Thyroid gland (tissue), 4 donors: ENCODE measurements at regions not wholly inside any gene's neighbourhood (a gene's known extent, or its start where the extent isn't known, plus 50 kb on each side); places are given as distances from the start of the nearest gene placed in this dataset.
"Not testable (repeated sequence)": the region's sequence is repeated elsewhere in the genome, so short reads cannot be mapped to it uniquely, and the experiment has no call there.

ENCODE experiments used
- DNase-seq, 2 donors: peaks; one replicate each; pipeline ENCODE4 v3.0.0-alpha.2; 2019
- H3K27ac ChIP-seq, 3 donors: fragments of 200-600 bp; sonication (generic); 1 replicate in 2 of 3; 2 replicates in 1 of 3; pipeline ENCODE4 v1.5.1; 2016 to 2019; ENCODE audit warnings: mild to moderate bottlenecking in 1 of 3, moderate library complexity in 1 of 3
- H3K27me3 ChIP-seq: fragments of 200-600 bp; sonication (generic); one replicate; pipeline ENCODE4 v1.5.1; 2019
- H3K36me3 ChIP-seq, 2 donors: fragments of 200-600 bp; sonication (generic); one replicate each; pipeline ENCODE4 v1.5.1; 2016 to 2019
- H3K4me1 ChIP-seq, 2 donors: fragments of 200-600 bp; sonication (generic); one replicate each; pipeline ENCODE4 v1.5.1; 2017 to 2019
- H3K4me3 ChIP-seq, 3 donors: fragments of 200-600 bp; sonication (generic); replicated peaks in 1 of 3; 1 replicate in 2 of 3; 2 replicates in 1 of 3; pipeline ENCODE4 v1.5.1; 2016; ENCODE audit warnings: mild to moderate bottlenecking in 1 of 3
- H3K9me3 ChIP-seq: fragments of 200-600 bp; sonication (generic); one replicate; pipeline ENCODE4 v1.5.1; 2017
- CTCF ChIP-seq, 6 experiments: fragments of 200-600 bp in 3 of 6; fragments of 450-650 bp in 3 of 6; sonication (generic) in 3 of 6; IDR thresholded peaks; one replicate each; pipeline ENCODE4 v1.5.1; 2016 to 2019; ENCODE audit warnings: antibody characterized with exemption in 6 of 6, mild to moderate bottlenecking in 2 of 6, inconsistent platforms in 1 of 6, moderate library complexity in 1 of 6
- POLR2A ChIP-seq, 2 donors: fragments of 450-650 bp; IDR thresholded peaks; one replicate each; pipeline ENCODE4 v1.6.1; 2017; ENCODE audit warnings: antibody characterized with exemption in 2 of 2, mild to moderate bottlenecking in 2 of 2, moderate library complexity in 1 of 2
- WGBS, 2 donors: methylation state at CpG; one replicate each; pipeline ENCODE4 v1.1.5; 2017; 5-methylcytosine and 5-hydroxymethylcytosine counted together
- intact Hi-C: fragments of 100-400 bp; cut with DNase I; formaldehyde crosslinking; loops from one replicate; pipeline ENCODE4 v1.15.1; 2023

DNA sequence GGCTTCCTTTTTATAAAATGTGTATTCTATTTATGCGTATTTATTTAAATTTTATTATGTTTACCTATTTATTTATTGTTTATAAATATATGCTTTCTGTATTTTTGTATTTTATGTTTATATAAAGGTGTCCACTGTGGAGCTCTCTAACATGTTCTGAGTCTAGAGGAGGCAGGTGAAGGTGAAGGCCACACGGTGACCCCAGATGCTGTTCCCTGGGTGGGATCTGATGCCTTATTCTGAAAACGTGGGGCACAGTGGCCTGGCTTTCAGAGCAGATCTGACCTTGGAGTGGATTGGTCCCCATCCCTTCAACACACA lies 104.7 kb upstream of the SLC7A14 start:
- H3K4me3 ChIP-seq = no peak overlapping the region
- intact Hi-C loops = loop anchor here (5.0 kb wide), 1 partner anchor 273 kb away; the partner anchor contains the start of gene CLDN11
- H3K36me3 ChIP-seq = no peaks in the 10 kb centered on the region
- no peaks in the 10 kb centered on the region for H3K27me3 ChIP-seq
- H3K9me3 ChIP-seq = no peaks in the 10 kb centered on the region
- WGBS, 2 donors = 68 to 71% methylated on average over 3 of the region's 3 CpGs
- H3K4me1 ChIP-seq = peaks cover 7 to 15% of the 10 kb centered on the region in 2 donors
- H3K27ac ChIP-seq = no peak overlapping the region
- DNase-seq = no peak
- no peak for TF ChIP-seq POLR2A (IDR thresholded peaks at IDR 0.05)
- no peak for TF ChIP-seq CTCF (IDR thresholded peaks at IDR 0.05)

DNA sequence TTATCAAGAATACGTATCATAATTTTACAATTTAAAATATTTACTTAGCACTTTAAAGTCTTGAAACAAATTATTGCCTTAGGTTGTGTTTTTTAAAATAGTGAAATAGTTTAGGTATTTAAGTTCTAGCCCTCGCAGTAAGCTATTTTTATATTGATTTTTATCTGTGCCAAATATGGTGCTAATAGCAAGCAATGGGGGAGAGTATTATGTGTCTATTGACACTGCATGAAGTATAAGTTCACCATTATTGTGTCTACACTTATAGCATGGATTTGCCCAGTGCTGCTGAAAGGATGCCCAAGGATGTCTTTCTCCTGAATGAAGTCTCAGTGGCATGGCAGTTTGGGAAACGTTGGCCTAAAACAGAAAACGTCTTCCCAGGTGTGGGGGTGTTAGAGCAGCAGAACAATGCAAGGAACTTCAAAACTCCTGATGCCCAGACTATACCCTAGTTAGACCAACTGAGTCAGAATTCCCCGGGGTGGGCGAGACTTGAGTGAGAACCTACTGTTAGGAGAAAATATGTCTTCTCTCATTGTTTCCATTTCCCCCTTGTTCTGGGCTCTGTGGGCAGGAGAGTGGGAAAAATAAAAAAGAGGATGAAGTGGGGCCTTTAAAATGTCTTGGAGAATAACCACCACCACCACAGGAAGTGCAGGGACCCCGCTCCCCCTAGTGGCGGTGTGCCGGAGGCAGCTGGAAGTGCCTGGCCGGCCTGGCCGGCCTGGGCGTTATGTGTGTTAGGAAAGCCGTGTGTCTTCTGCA lies 104.2 kb upstream of the SLC7A14 start:
- no peaks in the 10 kb centered on the region for H3K9me3 ChIP-seq
- H3K4me1 ChIP-seq = peaks cover 7 to 15% of the 10 kb centered on the region in 2 donors
- TF ChIP-seq POLR2A (IDR thresholded peaks at IDR 0.05) (no peak), CTCF (IDR thresholded peaks at IDR 0.05) (peak in 5 of 6 experiments; percentile 42 to 77 (median 64))
- 58 to 68% methylated on average over 13 of the region's 13 CpGs for whole genome bisulfite sequencing, 2 donors
- intact Hi-C loops = loop anchor here (5.0 kb wide), 1 partner anchor 273 kb away; the partner anchor contains the start of gene CLDN11
- no peak overlapping the region for H3K4me3 ChIP-seq
- DNase-seq = peak; percentile 73 to 84
- peak overlapping the region in 2 of 3 donors; percentile 43 to 69 for H3K27ac ChIP-seq
- H3K36me3 ChIP-seq = no peaks in the 10 kb centered on the region
- H3K27me3 ChIP-seq = no peaks in the 10 kb centered on the region

- H3K4me3 ChIP-seq = no peak overlapping the region
- H3K36me3 ChIP-seq = no peaks in the 10 kb centered on the region
- TF ChIP-seq CTCF (IDR thresholded peaks at IDR 0.05) (no peak), POLR2A (IDR thresholded peaks at IDR 0.05) (no peak)
- H3K4me1 ChIP-seq = peaks cover 7 to 15% of the 10 kb centered on the region in 2 donors
- WGBS, 2 donors = 34 to 39% methylated on average over 4 of the region's 4 CpGs
- H3K27ac ChIP-seq = peak overlapping the region; percentile 43 to 69 (median 67)
- no peaks in the 10 kb centered on the region for H3K9me3 ChIP-seq
- intact Hi-C loops = no loop called here
- DNase-seq = peak; percentile 53 to 73
- no peaks in the 10 kb centered on the region for H3K27me3 ChIP-seq
Observed at GRCh38 chr3:170689296-170689829, 103.5 kb upstream of the SLC7A14 start.

DNA sequence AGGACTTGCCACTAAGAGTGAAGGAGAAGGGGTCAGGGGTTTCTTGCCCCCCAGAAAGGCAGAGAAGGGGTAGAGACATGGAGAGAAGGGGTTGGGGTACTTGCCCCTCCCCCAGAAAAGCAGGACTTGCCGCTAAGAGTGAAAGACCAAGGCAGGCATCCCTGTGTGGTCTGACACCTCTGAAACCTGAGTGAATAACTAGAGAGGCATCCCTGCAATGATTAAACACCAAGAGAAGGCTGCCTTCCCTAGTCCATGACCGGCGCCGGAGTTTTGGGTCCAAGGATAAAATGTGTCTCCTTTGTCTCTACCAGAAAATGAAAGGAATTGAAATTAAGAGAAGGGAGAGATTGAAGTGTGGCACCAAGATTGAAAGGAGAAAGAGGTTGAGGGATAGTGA lies 102.3 kb upstream of the SLC7A14 start:
- peaks cover 7 to 15% of the 10 kb centered on the region in 2 donors for H3K4me1 ChIP-seq
- H3K36me3 ChIP-seq, intact Hi-C loops, H3K9me3 ChIP-seq, DNase-seq, H3K27ac ChIP-seq, H3K4me3 ChIP-seq, H3K27me3 ChIP-seq: not testable (repeated sequence)
- WGBS, 2 donors = 93 to 100% methylated on average over 4 of the region's 4 CpGs

DNA sequence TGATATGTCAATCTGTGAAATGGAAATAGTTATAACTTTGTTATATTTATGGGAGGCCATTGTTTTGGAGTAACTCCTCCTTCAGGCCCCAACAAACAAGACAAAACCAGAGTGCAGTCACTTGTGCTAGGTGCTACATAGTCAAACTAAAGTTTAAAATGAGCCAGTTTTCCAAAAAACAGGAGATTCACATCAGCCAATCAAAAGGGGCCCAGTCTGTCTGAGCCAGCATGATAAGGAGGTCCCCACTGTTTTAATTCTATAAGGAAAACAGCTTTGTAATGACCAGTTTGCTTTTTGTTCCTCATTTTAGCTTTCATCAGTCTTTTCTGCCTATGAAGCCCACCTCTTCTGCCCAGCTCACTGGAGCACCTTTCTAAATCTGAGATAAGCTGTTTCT lies 94.7 kb upstream of the SLC7A14 start:
- intact Hi-C loops = no loop called here
- Histone ChIP-seq H3K4me3 (no peak overlapping the region), H3K27ac (no peak overlapping the region), H3K27me3 (no peaks in the 10 kb centered on the region), H3K4me1 (peaks cover 0 to 9% of the 10 kb centered on the region in 2 donors), H3K36me3 (no peaks in the 10 kb centered on the region), H3K9me3 (no peaks in the 10 kb centered on the region)
- TF ChIP-seq POLR2A (IDR thresholded peaks at IDR 0.05) = no peak
- no peak for TF ChIP-seq CTCF (IDR thresholded peaks at IDR 0.05)
- DNase-seq = no peak
